T-cell (primary cell): ENCODE measurements at regions not wholly inside any gene's neighbourhood (a gene's known extent, or its start where the extent isn't known, plus 50 kb on each side); places are given as distances from the start of the nearest gene placed in this dataset.
"Not testable (repeated sequence)": the region's sequence is repeated elsewhere in the genome, so short reads cannot be mapped to it uniquely, and the experiment has no call there.

ENCODE experiments used
- ATAC-seq, 4 experiments: fragments of 200-7000 bp in 3 of 4; fragments of 150-1000 bp in 1 of 4; cut with Tn5 transposase; replicated peaks in 1 of 4; 1 replicate in 3 of 4; 2 replicates in 1 of 4; pipeline ENCODE4 v1.10.0; 2021; ENCODE audit warnings: moderate library complexity in 3 of 4, mild to moderate bottlenecking in 2 of 4, moderate number of reproducible peaks in 1 of 4
- CTCF ChIA-PET, 2 donors: fragments of 300-600 bp; sonication (Branson Sonifier 250); formaldehyde crosslinking; loops; one replicate each; lab custom pipeline; 2022; ENCODE audit warnings: antibody characterized with exemption in 2 of 2; lab: Charles Lee
- POLR2A ChIA-PET, 2 donors: fragments of 300-600 bp; sonication (Branson Sonifier 250); formaldehyde crosslinking; loops; one replicate each; lab custom pipeline; 2022; ENCODE audit warnings: antibody characterized with exemption in 2 of 2; lab: Charles Lee
- DNase-seq, 35 experiments: peaks; one replicate each; pipeline versions ENCODE4 v3.0.0 to v3.0.0-alpha.2; 2013 to 2023
- H3K27ac ChIP-seq: one replicate; pipeline ENCODE4 v1.5.1; 2013; ENCODE audit warnings: low read length
- H3K27me3 ChIP-seq, 2 experiments: replicated peaks in 1 of 2; 1 replicate in 1 of 2; 2 replicates in 1 of 2; pipeline versions ENCODE4 v1.6.1 to v1.7.0; 2013; ENCODE audit warnings: low read length in 1 of 2, mixed read lengths in 1 of 2; ENCODE audit not compliant: control insufficient read depth in 2 of 2, insufficient read depth in 2 of 2; ENCODE audit errors: extremely low read depth in 1 of 2
- H3K36me3 ChIP-seq, 2 donors: 1 replicate in 1 of 2; 2 replicates in 1 of 2; pipeline versions ENCODE4 v1.6.1 to v1.7.0; 2013; ENCODE audit warnings: low read length in 1 of 2; ENCODE audit not compliant: control insufficient read depth in 2 of 2, insufficient read depth in 1 of 2; ENCODE audit errors: extremely low read depth in 1 of 2
- H3K4me1 ChIP-seq, 2 experiments: 1 replicate in 1 of 2; 2 replicates in 1 of 2; pipeline versions ENCODE4 v1.6.1 to v1.7.0; 2013; ENCODE audit warnings: low read length in 2 of 2, mixed read lengths in 1 of 2; ENCODE audit not compliant: insufficient read depth in 2 of 2, control insufficient read depth in 1 of 2; ENCODE audit errors: extremely low read depth in 1 of 2
- H3K4me3 ChIP-seq, 2 donors: 1 replicate in 1 of 2; 2 replicates in 1 of 2; pipeline versions ENCODE4 v1.5.1 to v1.7.0; 2013; ENCODE audit warnings: mild to moderate bottlenecking in 2 of 2, low read length in 1 of 2, moderate library complexity in 1 of 2; ENCODE audit not compliant: control insufficient read depth in 1 of 2; ENCODE audit errors: extremely low read depth in 1 of 2
- H3K9me3 ChIP-seq: 2 replicates; pipeline ENCODE4 v1.7.0; 2013
- H3K27ac Mint-ChIP-seq, 2 donors: one replicate each; pipeline ENCODE4 v1.8.0; 2020 to 2021; ENCODE audit warnings: mild to moderate bottlenecking in 2 of 2, mixed read lengths in 2 of 2
- H3K27me3 Mint-ChIP-seq, 2 donors: one replicate each; pipeline ENCODE4 v1.8.0; 2021 to 2022; ENCODE audit warnings: mixed read lengths in 2 of 2
- H3K36me3 Mint-ChIP-seq: one replicate; pipeline ENCODE4 v1.8.0; 2021; ENCODE audit warnings: mixed read lengths
- H3K4me1 Mint-ChIP-seq, 3 donors: one replicate each; pipeline ENCODE4 v1.8.0; 2020 to 2022; ENCODE audit warnings: mixed read lengths in 3 of 3, mild to moderate bottlenecking in 1 of 3
- H3K4me3 Mint-ChIP-seq, 3 donors: one replicate each; pipeline ENCODE4 v1.8.0; 2020 to 2022; ENCODE audit warnings: mild to moderate bottlenecking in 3 of 3, mixed read lengths in 3 of 3, moderate library complexity in 3 of 3
- H3K9me3 Mint-ChIP-seq, 3 donors: one replicate each; pipeline ENCODE4 v1.8.0; 2020 to 2022; ENCODE audit warnings: mixed read lengths in 3 of 3
- WGBS: methylation state at CpG from one replicate; pipeline ENCODE4 v1.1.5; 2013; ENCODE audit warnings: missing lambda C conversion rate; ENCODE audit not compliant: insufficient coverage; 5-methylcytosine and 5-hydroxymethylcytosine counted together

- H3K9me3 ChIP-seq, H3K4me3 Mint-ChIP-seq, DNase-seq, H3K27ac Mint-ChIP-seq, POLR2A ChIA-PET, H3K27ac ChIP-seq, H3K4me1 Mint-ChIP-seq, CTCF ChIA-PET, H3K4me3 ChIP-seq, H3K9me3 Mint-ChIP-seq, ATAC-seq, H3K4me1 ChIP-seq, H3K36me3 ChIP-seq, H3K36me3 Mint-ChIP-seq: not testable (repeated sequence)
- no CpG with 5 or more reads among the region's 4 CpGs for WGBS
- peaks cover 2 to 13% of the 10 kb centered on the region in 2 donors for H3K27me3 Mint-ChIP-seq
- peaks cover 0 to 14% of the 10 kb centered on the region in 2 experiments for H3K27me3 ChIP-seq
These were observed 270.0 kb downstream of the MEX3B start for GRCh38 chr15:81775779-81776178.

GRCh38 chr15:81774309-81774708 lies 271.5 kb downstream of the MEX3B start:
- no peak overlapping the region for H3K27ac ChIP-seq
- peaks cover 0 to 14% of the 10 kb centered on the region in 2 experiments for H3K27me3 ChIP-seq
- no peaks in the 10 kb centered on the region for H3K9me3 ChIP-seq
- Mint-ChIP-seq H3K4me3 (no peak overlapping the region), H3K36me3 (no peaks in the 10 kb centered on the region), H3K9me3 (no peaks in the 10 kb centered on the region), H3K27me3 (peaks cover 2 to 10% of the 10 kb centered on the region in 2 donors), H3K4me1 (peaks cover 0 to 6% (median 5%) of the 10 kb centered on the region in 3 donors), H3K27ac (no peak overlapping the region)
- no peak for ATAC-seq
- DNase-seq = no peak
- no peak overlapping the region for H3K4me3 ChIP-seq
- POLR2A ChIA-PET = no interaction called here
- CTCF ChIA-PET = no interaction called here
- no peaks in the 10 kb centered on the region for H3K36me3 ChIP-seq
- H3K4me1 ChIP-seq = no peaks in the 10 kb centered on the region

GRCh38 chr15:81768773-81769172 lies 277.0 kb downstream of the MEX3B start:
- H3K4me1 ChIP-seq = no peaks in the 10 kb centered on the region
- Mint-ChIP-seq H3K36me3 (no peaks in the 10 kb centered on the region), H3K27ac (no peak overlapping the region), H3K9me3 (no peaks in the 10 kb centered on the region), H3K27me3 (peaks cover 3 to 12% of the 10 kb centered on the region in 2 donors), H3K4me1 (no peaks in the 10 kb centered on the region), H3K4me3 (no peak overlapping the region)
- POLR2A ChIA-PET = no interaction called here
- CTCF ChIA-PET = no interaction called here
- H3K9me3 ChIP-seq = no peaks in the 10 kb centered on the region
- H3K27ac ChIP-seq = no peak overlapping the region
- no peaks in the 10 kb centered on the region for H3K36me3 ChIP-seq
- DNase-seq (no peak), ATAC-seq (no peak)
- 76% methylated on average over 2 of the region's 2 CpGs for WGBS
- H3K27me3 ChIP-seq = peaks cover 0 to 2% of the 10 kb centered on the region in 2 experiments
- no peak overlapping the region for H3K4me3 ChIP-seq

- H3K4me3 ChIP-seq = no peak overlapping the region
- peaks cover 3 to 12% of the 10 kb centered on the region in 2 donors for H3K27me3 Mint-ChIP-seq
- WGBS = no CpG with 5 or more reads among the region's 1 CpG
- no peaks in the 10 kb centered on the region for H3K4me1 Mint-ChIP-seq
- H3K9me3 Mint-ChIP-seq = no peaks in the 10 kb centered on the region
- no peaks in the 10 kb centered on the region for H3K9me3 ChIP-seq
- H3K36me3 ChIP-seq = no peaks in the 10 kb centered on the region
- ChIA-PET POLR2A (no interaction called here), CTCF (interaction anchor here in 1 of 2 donors (0.6 kb wide), 1 partner anchor 843 kb away, joined by 3 read pairs; no protein-coding TSS in a partner anchor)
- H3K36me3 Mint-ChIP-seq = no peaks in the 10 kb centered on the region
- H3K4me1 ChIP-seq = no peaks in the 10 kb centered on the region
- no peaks in the 10 kb centered on the region for H3K27me3 ChIP-seq
- no peak overlapping the region for H3K27ac Mint-ChIP-seq
- DNase-seq (no peak), ATAC-seq (no peak)
- H3K4me3 Mint-ChIP-seq = no peak overlapping the region
- H3K27ac ChIP-seq = no peak overlapping the region
These were observed 278.9 kb downstream of the MEX3B start for GRCh38 chr15:81766829-81767475.

GRCh38 chr15:81765816-81766215 lies 280.0 kb downstream of the MEX3B start:
- Histone ChIP-seq H3K4me3 (no peak overlapping the region), H3K36me3 (no peaks in the 10 kb centered on the region), H3K4me1 (no peaks in the 10 kb centered on the region), H3K27ac (no peak overlapping the region), H3K9me3 (no peaks in the 10 kb centered on the region), H3K27me3 (no peaks in the 10 kb centered on the region)
- no peaks in the 10 kb centered on the region for H3K4me1 Mint-ChIP-seq
- no peak overlapping the region for H3K27ac Mint-ChIP-seq
- WGBS = 89% methylated on average over 2 of the region's 2 CpGs
- ATAC-seq (no peak), DNase-seq (no peak)
- ChIA-PET POLR2A (no interaction called here), CTCF (no interaction called here)
- peaks cover 3 to 8% of the 10 kb centered on the region in 2 donors for H3K27me3 Mint-ChIP-seq
- H3K4me3 Mint-ChIP-seq = no peak overlapping the region
- H3K9me3 Mint-ChIP-seq = peaks cover 0 to 5% (median 0%) of the 10 kb centered on the region in 3 donors
- H3K36me3 Mint-ChIP-seq = no peaks in the 10 kb centered on the region

- Mint-ChIP-seq H3K27me3 (peaks cover 3 to 9% of the 10 kb centered on the region in 2 donors), H3K36me3 (no peaks in the 10 kb centered on the region), H3K27ac (no peak overlapping the region), H3K9me3 (peaks cover 0 to 6% (median 0%) of the 10 kb centered on the region in 3 donors), H3K4me3 (no peak overlapping the region), H3K4me1 (no peaks in the 10 kb centered on the region)
- DNase-seq (no peak), ATAC-seq (no peak)
- Histone ChIP-seq H3K4me1 (no peaks in the 10 kb centered on the region), H3K4me3 (no peak overlapping the region), H3K36me3 (no peaks in the 10 kb centered on the region), H3K27ac (no peak overlapping the region), H3K27me3 (no peaks in the 10 kb centered on the region), H3K9me3 (no peaks in the 10 kb centered on the region)
- ChIA-PET CTCF (no interaction called here), POLR2A (no interaction called here)
- WGBS = 83% methylated on average over 1 of the region's 1 CpG
These were observed 282.5 kb downstream of the MEX3B start for GRCh38 chr15:81763304-81763703.

GRCh38 chr15:81760686-81761085 lies 285.1 kb downstream of the MEX3B start:
- Mint-ChIP-seq H3K4me1 (no peaks in the 10 kb centered on the region), H3K27ac (no peak overlapping the region), H3K9me3 (peaks cover 0 to 6% (median 0%) of the 10 kb centered on the region in 3 donors), H3K27me3 (peaks cover 6 to 9% of the 10 kb centered on the region in 2 donors), H3K36me3 (no peaks in the 10 kb centered on the region), H3K4me3 (no peak overlapping the region)
- no peaks in the 10 kb centered on the region for H3K36me3 ChIP-seq
- no peaks in the 10 kb centered on the region for H3K9me3 ChIP-seq
- 92% methylated on average over 6 of the region's 8 CpGs for WGBS
- ATAC-seq = no peak
- H3K4me3 ChIP-seq = no peak overlapping the region
- DNase-seq = no peak
- ChIA-PET POLR2A (no interaction called here), CTCF (no interaction called here)
- H3K27ac ChIP-seq = no peak overlapping the region
- H3K27me3 ChIP-seq = no peaks in the 10 kb centered on the region
- H3K4me1 ChIP-seq = no peaks in the 10 kb centered on the region
